22Rv1 (cell line): ENCODE measurements at regions not wholly inside any gene's neighbourhood (a gene's known extent, or its start where the extent isn't known, plus 50 kb on each side); places are given as distances from the start of the nearest gene placed in this dataset.

Source experiments
- CTCF ChIP-seq: fragments of 450-650 bp; IDR thresholded peaks from 2 replicates; pipeline ENCODE4 v1.5.1; 2017; ENCODE audit warnings: mild to moderate bottlenecking
- ZFX ChIP-seq: fragments of 450-650 bp; IDR thresholded peaks from 2 replicates; pipeline ENCODE4 v1.6.1; 2017; ENCODE audit warnings: antibody characterized with exemption, borderline replicate concordance

GRCh38 chr6:14284969-14285590 lies 167.5 kb downstream of the CD83 start:
- no peak for TF ChIP-seq CTCF
- TF ChIP-seq ZFX: no peak
